ENCODE measurements at regions not wholly inside any gene's neighbourhood (a gene's known extent, or its start where the extent isn't known, plus 50 kb on each side); places are given as distances from the start of the nearest gene placed in this dataset.

DNA sequence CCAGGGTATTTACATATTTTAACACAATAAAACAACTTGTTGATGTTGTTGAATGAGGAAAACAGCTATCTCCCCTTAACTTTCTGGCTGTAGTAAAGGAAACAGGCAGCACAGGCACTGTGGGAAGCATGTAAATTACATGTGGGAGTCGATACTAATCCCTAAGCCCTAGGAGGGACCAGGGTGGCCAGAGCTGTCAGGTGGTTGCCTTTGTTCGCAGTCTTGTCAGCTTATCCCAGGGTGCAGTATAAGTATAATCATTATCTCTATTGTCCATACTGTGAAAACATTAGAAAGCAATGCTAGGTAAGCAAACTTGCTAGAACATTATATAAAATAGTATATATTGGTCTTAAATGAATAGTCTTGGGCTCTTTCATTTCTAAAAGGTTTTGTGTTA is 125.6 kb upstream of the RPS23 start:
- TF ChIP-seq, protein P1, sequence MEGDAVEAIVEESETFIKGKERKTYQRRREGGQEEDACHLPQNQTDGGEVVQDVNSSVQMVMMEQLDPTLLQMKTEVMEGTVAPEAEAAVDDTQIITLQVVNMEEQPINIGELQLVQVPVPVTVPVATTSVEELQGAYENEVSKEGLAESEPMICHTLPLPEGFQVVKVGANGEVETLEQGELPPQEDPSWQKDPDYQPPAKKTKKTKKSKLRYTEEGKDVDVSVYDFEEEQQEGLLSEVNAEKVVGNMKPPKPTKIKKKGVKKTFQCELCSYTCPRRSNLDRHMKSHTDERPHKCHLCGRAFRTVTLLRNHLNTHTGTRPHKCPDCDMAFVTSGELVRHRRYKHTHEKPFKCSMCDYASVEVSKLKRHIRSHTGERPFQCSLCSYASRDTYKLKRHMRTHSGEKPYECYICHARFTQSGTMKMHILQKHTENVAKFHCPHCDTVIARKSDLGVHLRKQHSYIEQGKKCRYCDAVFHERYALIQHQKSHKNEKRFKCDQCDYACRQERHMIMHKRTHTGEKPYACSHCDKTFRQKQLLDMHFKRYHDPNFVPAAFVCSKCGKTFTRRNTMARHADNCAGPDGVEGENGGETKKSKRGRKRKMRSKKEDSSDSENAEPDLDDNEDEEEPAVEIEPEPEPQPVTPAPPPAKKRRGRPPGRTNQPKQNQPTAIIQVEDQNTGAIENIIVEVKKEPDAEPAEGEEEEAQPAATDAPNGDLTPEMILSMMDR (IDR thresholded peaks at IDR 0.05), result no peak
- TF ChIP-seq POLR2A (IDR thresholded peaks at IDR 0.05), result no peak
- no peak for TF ChIP-seq EP300 (IDR thresholded peaks at IDR 0.05)

All from tibial nerve (tissue), 4 donors.